ENCODE measurements at regions not wholly inside any gene's neighbourhood (a gene's known extent, or its start where the extent isn't known, plus 50 kb on each side); places are given as distances from the start of the nearest gene placed in this dataset.

DNA sequence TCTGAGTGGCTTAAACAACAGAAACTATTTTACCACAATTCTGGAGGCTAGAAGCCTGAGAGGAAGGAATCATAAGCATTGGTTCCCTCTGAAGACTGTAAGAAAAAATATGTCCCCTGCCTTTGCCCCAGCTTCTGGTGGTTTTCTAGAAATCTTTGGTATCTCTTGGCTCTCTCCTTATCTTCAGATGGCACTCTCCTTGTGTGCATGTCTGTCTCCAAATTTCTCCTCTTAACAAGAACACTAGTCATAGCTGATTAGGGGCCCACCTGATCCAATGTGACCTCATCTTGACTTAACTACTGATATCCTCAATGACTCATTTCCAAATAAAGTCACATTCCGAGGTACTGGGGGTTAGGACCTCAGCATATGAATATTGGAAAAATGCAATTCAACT, 635.0 kb upstream of the NR3C2 start:
- H3K4me1 ChIP-seq (ENCODE audit: insufficient read depth, low read length), result no peaks in the 10 kb centered on the region
- WGBS, result no CpG with 5 or more reads among the region's 1 CpG
- no peak overlapping the region for H3K27ac ChIP-seq (ENCODE audit: low read depth, low read length)
- H3K9me3 ChIP-seq (ENCODE audit: insufficient read depth, low read depth, low read length), result no peaks in the 10 kb centered on the region
- no peaks in the 10 kb centered on the region for H3K36me3 ChIP-seq (ENCODE audit: insufficient read depth, low read length)
- no peak overlapping the region for H3K4me3 ChIP-seq (ENCODE audit: low read length)
- no peaks in the 10 kb centered on the region for H3K27me3 ChIP-seq (ENCODE audit: insufficient read depth, low read length)
- no peak overlapping the region for H3K9ac ChIP-seq (ENCODE audit: low read depth, low read length)

DNA sequence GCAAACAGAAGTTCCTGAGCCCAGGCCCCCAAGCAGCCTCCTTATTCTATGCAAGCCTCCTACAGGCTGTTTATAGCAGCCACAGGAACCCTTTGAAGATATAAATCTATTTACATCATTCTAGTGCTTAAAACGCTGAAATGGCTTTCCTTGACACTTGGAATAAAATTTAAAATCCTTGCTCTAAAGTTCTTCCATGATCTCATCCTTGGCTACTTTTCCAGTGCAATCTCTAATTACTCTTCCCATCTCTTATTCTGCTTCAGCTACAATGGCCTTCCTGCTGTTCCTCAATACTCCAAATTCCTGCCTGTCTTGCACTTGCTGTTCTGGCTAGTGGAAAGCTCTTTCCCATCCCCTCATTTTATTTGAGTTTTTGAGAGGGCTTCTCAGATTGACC, 634.2 kb upstream of the NR3C2 start:
- Histone ChIP-seq H3K9me3 (ENCODE audit: insufficient read depth, low read depth, low read length) (no peaks in the 10 kb centered on the region), H3K27ac (ENCODE audit: low read depth, low read length) (no peak overlapping the region), H3K36me3 (ENCODE audit: insufficient read depth, low read length) (no peaks in the 10 kb centered on the region), H3K4me3 (ENCODE audit: low read length) (no peak overlapping the region), H3K9ac (ENCODE audit: low read depth, low read length) (no peak overlapping the region), H3K4me1 (ENCODE audit: insufficient read depth, low read length) (no peaks in the 10 kb centered on the region), H3K27me3 (ENCODE audit: insufficient read depth, low read length) (no peaks in the 10 kb centered on the region)
- 88% methylated on average over 1 of the region's 1 CpG for WGBS

- Histone ChIP-seq H3K36me3 (ENCODE audit: insufficient read depth, low read length) (no peaks in the 10 kb centered on the region), H3K27me3 (ENCODE audit: insufficient read depth, low read length) (no peaks in the 10 kb centered on the region), H3K9ac (ENCODE audit: low read depth, low read length) (no peak overlapping the region), H3K4me3 (ENCODE audit: low read length) (no peak overlapping the region), H3K4me1 (ENCODE audit: insufficient read depth, low read length) (no peaks in the 10 kb centered on the region), H3K9me3 (ENCODE audit: insufficient read depth, low read depth, low read length) (peaks cover 5% of the 10 kb centered on the region; the same call in 1 of the 2 replicates), H3K27ac (ENCODE audit: low read depth, low read length) (no peak overlapping the region)
Observed at GRCh38 chr4:149072384-149072783, 630.2 kb upstream of the NR3C2 start.

DNA sequence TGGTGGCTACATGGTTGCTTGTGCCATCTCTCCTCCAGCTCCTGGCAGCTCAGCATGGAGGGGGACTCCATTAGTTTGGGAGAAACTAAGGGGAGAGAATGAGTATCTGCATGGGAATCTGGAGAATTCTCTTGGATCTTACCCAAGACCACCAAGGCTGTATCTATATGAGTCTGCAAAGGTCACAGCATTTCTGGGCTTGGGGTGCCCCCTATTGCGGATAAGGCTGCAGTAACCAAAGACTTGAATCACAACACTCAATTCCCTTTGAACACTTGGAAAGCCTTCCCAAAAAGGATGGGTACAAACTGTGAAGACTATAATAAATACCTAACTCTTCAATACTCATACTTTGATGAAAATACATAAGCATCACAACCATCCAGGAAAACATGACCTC, 623.5 kb upstream of the NR3C2 start:
- no peaks in the 10 kb centered on the region for H3K36me3 ChIP-seq (ENCODE audit: insufficient read depth, low read length)
- WGBS, result 96% methylated on average over 1 of the region's 1 CpG
- H3K27ac ChIP-seq (ENCODE audit: low read depth, low read length), result no peak overlapping the region
- H3K9ac ChIP-seq (ENCODE audit: low read depth, low read length), result no peak overlapping the region
- H3K9me3 ChIP-seq (ENCODE audit: insufficient read depth, low read depth, low read length), result peaks cover 5% of the 10 kb centered on the region; the same call in 1 of the 2 replicates
- no peaks in the 10 kb centered on the region for H3K27me3 ChIP-seq (ENCODE audit: insufficient read depth, low read length)
- no peaks in the 10 kb centered on the region for H3K4me1 ChIP-seq (ENCODE audit: insufficient read depth, low read length)
- no peak overlapping the region for H3K4me3 ChIP-seq (ENCODE audit: low read length)

GRCh38 chr4:149062997-149063396, 620.8 kb upstream of the NR3C2 start:
- 93% methylated on average over 1 of the region's 2 CpGs for WGBS
- Histone ChIP-seq H3K27me3 (ENCODE audit: insufficient read depth, low read length) (no peaks in the 10 kb centered on the region), H3K9ac (ENCODE audit: low read depth, low read length) (no peak overlapping the region)

DNA sequence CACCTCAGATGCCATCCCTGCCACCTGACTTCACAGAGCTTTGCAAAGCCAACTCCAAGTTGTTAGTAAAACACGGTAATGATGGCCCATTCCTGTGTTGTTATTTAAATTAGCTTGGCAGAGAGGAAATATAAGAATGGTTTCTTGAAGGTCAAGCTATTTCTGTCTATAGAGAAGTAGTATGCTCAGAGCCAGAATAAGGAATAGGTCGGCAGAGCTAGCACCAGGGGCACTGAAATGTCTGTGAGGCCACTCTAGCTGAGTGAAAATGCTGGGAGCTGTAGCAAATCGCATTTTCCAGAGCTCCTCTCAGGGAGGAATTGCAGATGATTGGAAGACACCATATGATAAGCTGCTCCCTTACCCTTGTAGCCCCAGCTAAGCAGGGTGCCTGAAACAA, 615.4 kb upstream of the NR3C2 start:
- Histone ChIP-seq H3K4me1 (ENCODE audit: insufficient read depth, low read length) (no peaks in the 10 kb centered on the region), H3K4me3 (ENCODE audit: low read length) (no peak overlapping the region), H3K9me3 (ENCODE audit: insufficient read depth, low read depth, low read length) (no peaks in the 10 kb centered on the region), H3K27me3 (ENCODE audit: insufficient read depth, low read length) (no peaks in the 10 kb centered on the region), H3K36me3 (ENCODE audit: insufficient read depth, low read length) (no peaks in the 10 kb centered on the region), H3K27ac (ENCODE audit: low read depth, low read length) (no peak overlapping the region), H3K9ac (ENCODE audit: low read depth, low read length) (no peak overlapping the region)
- 82% methylated on average over 3 of the region's 3 CpGs for WGBS

More at GRCh38 chr4:149062997-149063396, 620.8 kb upstream of the NR3C2 start:
- no peak overlapping the region for H3K4me3 ChIP-seq (ENCODE audit: low read length)
- H3K4me1 ChIP-seq (ENCODE audit: insufficient read depth, low read length), result no peaks in the 10 kb centered on the region
- no peak overlapping the region for H3K27ac ChIP-seq (ENCODE audit: low read depth, low read length)
- H3K9me3 ChIP-seq (ENCODE audit: insufficient read depth, low read depth, low read length), result peaks cover 5% of the 10 kb centered on the region; the same call in 1 of the 2 replicates
- H3K36me3 ChIP-seq (ENCODE audit: insufficient read depth, low read length), result no peaks in the 10 kb centered on the region

DNA sequence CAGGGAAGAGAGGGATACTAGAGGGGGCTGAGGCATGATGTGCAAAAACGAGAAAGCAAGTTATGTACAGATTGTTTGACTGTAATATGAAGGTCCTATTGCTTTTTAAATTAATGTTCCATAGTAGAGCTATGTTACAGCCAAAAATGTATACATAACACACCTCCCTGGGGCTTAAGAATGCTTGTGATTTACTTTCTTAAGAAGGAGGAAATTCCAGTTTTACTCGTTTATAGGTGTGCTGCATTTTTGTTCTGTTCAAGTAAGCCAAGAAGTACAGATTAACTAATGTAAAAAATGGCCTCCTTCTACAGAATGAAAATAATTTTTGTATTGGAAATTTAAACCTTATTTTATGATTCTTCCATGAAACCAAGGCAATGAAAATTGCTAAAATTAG, 614.4 kb upstream of the NR3C2 start:
- no peak overlapping the region for H3K4me3 ChIP-seq (ENCODE audit: low read length)
- no peaks in the 10 kb centered on the region for H3K4me1 ChIP-seq (ENCODE audit: insufficient read depth, low read length)
- H3K9me3 ChIP-seq (ENCODE audit: insufficient read depth, low read depth, low read length), result no peaks in the 10 kb centered on the region
- no peak overlapping the region for H3K27ac ChIP-seq (ENCODE audit: low read depth, low read length)
- no peak overlapping the region for H3K9ac ChIP-seq (ENCODE audit: low read depth, low read length)
- WGBS, result 98% methylated on average over 2 of the region's 2 CpGs
- no peaks in the 10 kb centered on the region for H3K36me3 ChIP-seq (ENCODE audit: insufficient read depth, low read length)
- H3K27me3 ChIP-seq (ENCODE audit: insufficient read depth, low read length), result no peaks in the 10 kb centered on the region

GRCh38 chr4:149055624-149056023, 613.4 kb upstream of the NR3C2 start:
- Histone ChIP-seq H3K9ac (ENCODE audit: low read depth, low read length) (no peak overlapping the region), H3K4me1 (ENCODE audit: insufficient read depth, low read length) (no peaks in the 10 kb centered on the region), H3K9me3 (ENCODE audit: insufficient read depth, low read depth, low read length) (no peaks in the 10 kb centered on the region), H3K27ac (ENCODE audit: low read depth, low read length) (no peak overlapping the region), H3K4me3 (ENCODE audit: low read length) (no peak overlapping the region), H3K36me3 (ENCODE audit: insufficient read depth, low read length) (no peaks in the 10 kb centered on the region), H3K27me3 (ENCODE audit: insufficient read depth, low read length) (no peaks in the 10 kb centered on the region)
- WGBS, result 100% methylated on average over 1 of the region's 1 CpG

DNA sequence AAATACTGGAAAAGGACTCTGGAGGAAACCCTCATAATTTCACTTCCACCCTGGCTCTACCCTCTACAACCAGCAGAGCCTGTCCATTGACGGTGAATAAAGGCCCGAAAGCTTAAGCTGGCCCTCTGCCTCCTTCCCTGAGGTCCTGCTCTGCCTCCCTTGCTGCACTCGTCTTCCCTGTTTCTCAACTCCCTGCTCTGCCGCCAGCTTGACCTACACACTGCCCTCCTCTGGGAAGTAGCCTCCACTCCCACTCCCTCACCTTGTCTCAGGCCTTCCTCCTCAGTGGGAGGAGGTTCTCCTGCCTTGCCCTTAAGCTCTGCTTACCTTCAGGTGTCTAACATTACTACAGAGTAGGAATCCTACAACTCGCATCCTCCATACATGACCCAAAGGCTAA, 608.6 kb upstream of the NR3C2 start:
- Histone ChIP-seq H3K27me3 (ENCODE audit: insufficient read depth, low read length) (no peaks in the 10 kb centered on the region), H3K27ac (ENCODE audit: low read depth, low read length) (no peak overlapping the region), H3K9me3 (ENCODE audit: insufficient read depth, low read depth, low read length) (no peaks in the 10 kb centered on the region), H3K4me3 (ENCODE audit: low read length) (no peak overlapping the region), H3K9ac (ENCODE audit: low read depth, low read length) (no peak overlapping the region), H3K4me1 (ENCODE audit: insufficient read depth, low read length) (no peaks in the 10 kb centered on the region), H3K36me3 (ENCODE audit: insufficient read depth, low read length) (no peaks in the 10 kb centered on the region)
- WGBS, result 89% methylated on average over 5 of the region's 5 CpGs

GRCh38 chr4:149048451-149049143, 606.4 kb upstream of the NR3C2 start:
- 100% methylated on average over 1 of the region's 3 CpGs for WGBS
- Histone ChIP-seq H3K9ac (ENCODE audit: low read depth, low read length) (no peak overlapping the region), H3K4me3 (ENCODE audit: low read length) (no peak overlapping the region), H3K9me3 (ENCODE audit: insufficient read depth, low read depth, low read length) (no peaks in the 10 kb centered on the region), H3K27ac (ENCODE audit: low read depth, low read length) (no peak overlapping the region), H3K27me3 (ENCODE audit: insufficient read depth, low read length) (no peaks in the 10 kb centered on the region), H3K4me1 (ENCODE audit: insufficient read depth, low read length) (no peaks in the 10 kb centered on the region), H3K36me3 (ENCODE audit: insufficient read depth, low read length) (no peaks in the 10 kb centered on the region)

DNA sequence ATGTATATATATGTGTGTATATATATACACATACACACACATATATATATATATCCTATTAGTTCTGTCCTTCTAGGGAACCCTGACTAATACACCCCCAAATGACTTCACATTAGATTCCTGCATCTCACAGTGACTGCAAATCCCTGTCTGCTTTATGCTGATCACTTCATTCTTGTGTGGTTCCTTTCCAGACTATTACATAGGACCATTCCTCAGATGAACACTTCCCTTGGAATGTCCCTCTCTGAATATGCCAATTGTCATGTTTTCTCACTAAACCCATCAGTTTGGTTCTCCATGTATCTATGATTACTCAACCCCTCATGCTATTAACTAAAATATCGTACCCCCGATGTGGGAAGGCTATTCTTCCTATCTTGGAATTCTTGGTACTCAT, 605.2 kb upstream of the NR3C2 start:
- no peaks in the 10 kb centered on the region for H3K4me1 ChIP-seq (ENCODE audit: insufficient read depth, low read length)
- no peak overlapping the region for H3K9ac ChIP-seq (ENCODE audit: low read depth, low read length)
- H3K27me3 ChIP-seq (ENCODE audit: insufficient read depth, low read length), result no peaks in the 10 kb centered on the region
- no peaks in the 10 kb centered on the region for H3K36me3 ChIP-seq (ENCODE audit: insufficient read depth, low read length)
- WGBS, result 97% methylated on average over 2 of the region's 2 CpGs
- H3K27ac ChIP-seq (ENCODE audit: low read depth, low read length), result no peak overlapping the region
- no peaks in the 10 kb centered on the region for H3K9me3 ChIP-seq (ENCODE audit: insufficient read depth, low read depth, low read length)
- H3K4me3 ChIP-seq (ENCODE audit: low read length), result no peak overlapping the region

GRCh38 chr4:149045731-149046130, 603.5 kb upstream of the NR3C2 start:
- H3K27me3 ChIP-seq (ENCODE audit: insufficient read depth, low read length), result no peaks in the 10 kb centered on the region
- H3K27ac ChIP-seq (ENCODE audit: low read depth, low read length), result no peak overlapping the region
- H3K9ac ChIP-seq (ENCODE audit: low read depth, low read length), result no peak overlapping the region
- H3K4me1 ChIP-seq (ENCODE audit: insufficient read depth, low read length), result no peaks in the 10 kb centered on the region
- H3K36me3 ChIP-seq (ENCODE audit: insufficient read depth, low read length), result no peaks in the 10 kb centered on the region
- no peak overlapping the region for H3K4me3 ChIP-seq (ENCODE audit: low read length)
- no peaks in the 10 kb centered on the region for H3K9me3 ChIP-seq (ENCODE audit: insufficient read depth, low read depth, low read length)
- WGBS, result 85% methylated on average over 3 of the region's 3 CpGs
